GM23338 (cell line): ENCODE measurements at regions not wholly inside any gene's neighbourhood (a gene's known extent, or its start where the extent isn't known, plus 50 kb on each side); places are given as distances from the start of the nearest gene placed in this dataset.

Experiments
- CREB1 ChIP-seq: fragments of 250-450 bp; sonication (Bioruptor Pico); IDR thresholded peaks from 2 replicates; pipeline ENCODE4 v1.5.0; 2020; ENCODE audit warnings: low read depth, mild to moderate bottlenecking, moderate library complexity
- ETS1 ChIP-seq: IDR thresholded peaks from 2 replicates; pipeline ENCODE4 v1.6.1; 2016; ENCODE audit warnings: antibody characterized with exemption
- EZH2 ChIP-seq: fragments of 200-600 bp; sonication (generic); IDR thresholded peaks from one replicate; pipeline ENCODE4 v1.8.0; 2017; ENCODE audit warnings: antibody characterized with exemption, mild to moderate bottlenecking, low read depth; ENCODE audit not compliant: unreplicated experiment
- EZH2phosphoT487 ChIP-seq: fragments of 200-600 bp; sonication (generic); IDR thresholded peaks from one replicate; pipeline ENCODE4 v1.8.1; 2018; ENCODE audit warnings: antibody characterized with exemption; ENCODE audit not compliant: unreplicated experiment
- JUNB ChIP-seq: IDR thresholded peaks from one replicate; pipeline ENCODE4 v1.6.1; 2016; ENCODE audit warnings: antibody characterized with exemption; ENCODE audit not compliant: unreplicated experiment
- NANOG ChIP-seq: IDR thresholded peaks from 2 replicates; pipeline ENCODE4 v1.6.1; 2016; ENCODE audit warnings: antibody characterized with exemption, borderline replicate concordance
- POLR2AphosphoS5 ChIP-seq: IDR thresholded peaks from 2 replicates; pipeline ENCODE4 v1.6.1; 2016; ENCODE audit warnings: antibody characterized with exemption, low read depth
- STAT1 ChIP-seq: IDR thresholded peaks from one replicate; pipeline ENCODE4 v1.6.1; 2016; ENCODE audit warnings: antibody characterized with exemption; ENCODE audit not compliant: unreplicated experiment
- ZNF114 ChIP-seq: fragments of 250-450 bp; sonication (Bioruptor Pico); IDR thresholded peaks from 2 replicates; pipeline ENCODE4 v1.5.0; 2020; ENCODE audit warnings: mild to moderate bottlenecking, moderate library complexity
- ZNF331 ChIP-seq: fragments of 250-450 bp; sonication (Bioruptor Pico); IDR thresholded peaks from 2 replicates; pipeline ENCODE4 v1.5.0; 2020; ENCODE audit warnings: low read depth, mild to moderate bottlenecking, moderate library complexity
- TF ChIP-seq, protein P1 (sequence below), 2 experiments: fragments of 200-600 bp in 1 of 2; sonication (generic) in 1 of 2; conservative IDR thresholded peaks; 2 replicates each; pipeline versions ENCODE4 v1.5.1 to v1.6.1; 2016 to 2017; ENCODE audit warnings: antibody characterized with exemption in 2 of 2, low read depth in 2 of 2, mild to moderate bottlenecking in 2 of 2, moderate library complexity in 1 of 2
- TF ChIP-seq, protein P2 (sequence below): IDR thresholded peaks from one replicate; pipeline ENCODE4 v1.6.1; 2018; ENCODE audit warnings: antibody characterized with exemption; ENCODE audit not compliant: unreplicated experiment
- TF ChIP-seq, protein P3 (sequence below): fragments of 250-450 bp; sonication (Bioruptor Pico); IDR thresholded peaks from 2 replicates; pipeline ENCODE4 v1.5.0; 2020; ENCODE audit warnings: mild to moderate bottlenecking, moderate library complexity

DNA sequence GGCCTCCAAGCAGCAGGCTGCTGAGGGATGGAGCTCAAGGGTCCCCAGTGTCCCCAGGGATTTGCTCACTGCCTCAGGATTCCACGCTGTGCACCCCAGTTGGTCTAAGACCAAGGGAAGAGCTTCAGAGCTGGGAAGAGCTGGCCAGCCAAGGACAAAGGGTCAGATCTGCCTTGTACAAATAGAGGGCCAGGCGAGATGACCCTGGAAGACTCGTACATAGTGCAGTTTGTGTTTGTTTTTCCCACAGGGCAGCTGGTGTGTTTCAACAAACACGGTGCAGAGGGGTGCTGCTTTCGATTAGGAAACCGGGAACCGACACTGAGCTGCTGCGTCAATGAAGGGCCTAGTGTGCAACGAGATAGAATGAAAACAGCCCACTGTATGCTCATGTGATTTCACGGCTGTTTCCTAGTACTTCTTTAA lies 56.1 kb upstream of the TRPM1 start:
- no peak for TF ChIP-seq POLR2AphosphoS5
- TF ChIP-seq, protein P1, sequence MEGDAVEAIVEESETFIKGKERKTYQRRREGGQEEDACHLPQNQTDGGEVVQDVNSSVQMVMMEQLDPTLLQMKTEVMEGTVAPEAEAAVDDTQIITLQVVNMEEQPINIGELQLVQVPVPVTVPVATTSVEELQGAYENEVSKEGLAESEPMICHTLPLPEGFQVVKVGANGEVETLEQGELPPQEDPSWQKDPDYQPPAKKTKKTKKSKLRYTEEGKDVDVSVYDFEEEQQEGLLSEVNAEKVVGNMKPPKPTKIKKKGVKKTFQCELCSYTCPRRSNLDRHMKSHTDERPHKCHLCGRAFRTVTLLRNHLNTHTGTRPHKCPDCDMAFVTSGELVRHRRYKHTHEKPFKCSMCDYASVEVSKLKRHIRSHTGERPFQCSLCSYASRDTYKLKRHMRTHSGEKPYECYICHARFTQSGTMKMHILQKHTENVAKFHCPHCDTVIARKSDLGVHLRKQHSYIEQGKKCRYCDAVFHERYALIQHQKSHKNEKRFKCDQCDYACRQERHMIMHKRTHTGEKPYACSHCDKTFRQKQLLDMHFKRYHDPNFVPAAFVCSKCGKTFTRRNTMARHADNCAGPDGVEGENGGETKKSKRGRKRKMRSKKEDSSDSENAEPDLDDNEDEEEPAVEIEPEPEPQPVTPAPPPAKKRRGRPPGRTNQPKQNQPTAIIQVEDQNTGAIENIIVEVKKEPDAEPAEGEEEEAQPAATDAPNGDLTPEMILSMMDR (conservative IDR thresholded peaks at IDR 0.05; ENCODE audit: low read depth in 2 of 2) = no peak
- TF ChIP-seq ZNF331 (CRISPR knock-in tag) = no peak
- TF ChIP-seq JUNB = no peak
- TF ChIP-seq, protein P2, sequence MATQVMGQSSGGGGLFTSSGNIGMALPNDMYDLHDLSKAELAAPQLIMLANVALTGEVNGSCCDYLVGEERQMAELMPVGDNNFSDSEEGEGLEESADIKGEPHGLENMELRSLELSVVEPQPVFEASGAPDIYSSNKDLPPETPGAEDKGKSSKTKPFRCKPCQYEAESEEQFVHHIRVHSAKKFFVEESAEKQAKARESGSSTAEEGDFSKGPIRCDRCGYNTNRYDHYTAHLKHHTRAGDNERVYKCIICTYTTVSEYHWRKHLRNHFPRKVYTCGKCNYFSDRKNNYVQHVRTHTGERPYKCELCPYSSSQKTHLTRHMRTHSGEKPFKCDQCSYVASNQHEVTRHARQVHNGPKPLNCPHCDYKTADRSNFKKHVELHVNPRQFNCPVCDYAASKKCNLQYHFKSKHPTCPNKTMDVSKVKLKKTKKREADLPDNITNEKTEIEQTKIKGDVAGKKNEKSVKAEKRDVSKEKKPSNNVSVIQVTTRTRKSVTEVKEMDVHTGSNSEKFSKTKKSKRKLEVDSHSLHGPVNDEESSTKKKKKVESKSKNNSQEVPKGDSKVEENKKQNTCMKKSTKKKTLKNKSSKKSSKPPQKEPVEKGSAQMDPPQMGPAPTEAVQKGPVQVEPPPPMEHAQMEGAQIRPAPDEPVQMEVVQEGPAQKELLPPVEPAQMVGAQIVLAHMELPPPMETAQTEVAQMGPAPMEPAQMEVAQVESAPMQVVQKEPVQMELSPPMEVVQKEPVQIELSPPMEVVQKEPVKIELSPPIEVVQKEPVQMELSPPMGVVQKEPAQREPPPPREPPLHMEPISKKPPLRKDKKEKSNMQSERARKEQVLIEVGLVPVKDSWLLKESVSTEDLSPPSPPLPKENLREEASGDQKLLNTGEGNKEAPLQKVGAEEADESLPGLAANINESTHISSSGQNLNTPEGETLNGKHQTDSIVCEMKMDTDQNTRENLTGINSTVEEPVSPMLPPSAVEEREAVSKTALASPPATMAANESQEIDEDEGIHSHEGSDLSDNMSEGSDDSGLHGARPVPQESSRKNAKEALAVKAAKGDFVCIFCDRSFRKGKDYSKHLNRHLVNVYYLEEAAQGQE = no peak
- TF ChIP-seq EZH2 = no peak
- no peak for TF ChIP-seq EZH2phosphoT487
- no peak for TF ChIP-seq CREB1 (CRISPR knock-in tag)
- TF ChIP-seq ZNF114 (CRISPR knock-in tag) = no peak
- TF ChIP-seq ETS1 = no peak
- no peak for TF ChIP-seq STAT1
- TF ChIP-seq, protein P3, sequence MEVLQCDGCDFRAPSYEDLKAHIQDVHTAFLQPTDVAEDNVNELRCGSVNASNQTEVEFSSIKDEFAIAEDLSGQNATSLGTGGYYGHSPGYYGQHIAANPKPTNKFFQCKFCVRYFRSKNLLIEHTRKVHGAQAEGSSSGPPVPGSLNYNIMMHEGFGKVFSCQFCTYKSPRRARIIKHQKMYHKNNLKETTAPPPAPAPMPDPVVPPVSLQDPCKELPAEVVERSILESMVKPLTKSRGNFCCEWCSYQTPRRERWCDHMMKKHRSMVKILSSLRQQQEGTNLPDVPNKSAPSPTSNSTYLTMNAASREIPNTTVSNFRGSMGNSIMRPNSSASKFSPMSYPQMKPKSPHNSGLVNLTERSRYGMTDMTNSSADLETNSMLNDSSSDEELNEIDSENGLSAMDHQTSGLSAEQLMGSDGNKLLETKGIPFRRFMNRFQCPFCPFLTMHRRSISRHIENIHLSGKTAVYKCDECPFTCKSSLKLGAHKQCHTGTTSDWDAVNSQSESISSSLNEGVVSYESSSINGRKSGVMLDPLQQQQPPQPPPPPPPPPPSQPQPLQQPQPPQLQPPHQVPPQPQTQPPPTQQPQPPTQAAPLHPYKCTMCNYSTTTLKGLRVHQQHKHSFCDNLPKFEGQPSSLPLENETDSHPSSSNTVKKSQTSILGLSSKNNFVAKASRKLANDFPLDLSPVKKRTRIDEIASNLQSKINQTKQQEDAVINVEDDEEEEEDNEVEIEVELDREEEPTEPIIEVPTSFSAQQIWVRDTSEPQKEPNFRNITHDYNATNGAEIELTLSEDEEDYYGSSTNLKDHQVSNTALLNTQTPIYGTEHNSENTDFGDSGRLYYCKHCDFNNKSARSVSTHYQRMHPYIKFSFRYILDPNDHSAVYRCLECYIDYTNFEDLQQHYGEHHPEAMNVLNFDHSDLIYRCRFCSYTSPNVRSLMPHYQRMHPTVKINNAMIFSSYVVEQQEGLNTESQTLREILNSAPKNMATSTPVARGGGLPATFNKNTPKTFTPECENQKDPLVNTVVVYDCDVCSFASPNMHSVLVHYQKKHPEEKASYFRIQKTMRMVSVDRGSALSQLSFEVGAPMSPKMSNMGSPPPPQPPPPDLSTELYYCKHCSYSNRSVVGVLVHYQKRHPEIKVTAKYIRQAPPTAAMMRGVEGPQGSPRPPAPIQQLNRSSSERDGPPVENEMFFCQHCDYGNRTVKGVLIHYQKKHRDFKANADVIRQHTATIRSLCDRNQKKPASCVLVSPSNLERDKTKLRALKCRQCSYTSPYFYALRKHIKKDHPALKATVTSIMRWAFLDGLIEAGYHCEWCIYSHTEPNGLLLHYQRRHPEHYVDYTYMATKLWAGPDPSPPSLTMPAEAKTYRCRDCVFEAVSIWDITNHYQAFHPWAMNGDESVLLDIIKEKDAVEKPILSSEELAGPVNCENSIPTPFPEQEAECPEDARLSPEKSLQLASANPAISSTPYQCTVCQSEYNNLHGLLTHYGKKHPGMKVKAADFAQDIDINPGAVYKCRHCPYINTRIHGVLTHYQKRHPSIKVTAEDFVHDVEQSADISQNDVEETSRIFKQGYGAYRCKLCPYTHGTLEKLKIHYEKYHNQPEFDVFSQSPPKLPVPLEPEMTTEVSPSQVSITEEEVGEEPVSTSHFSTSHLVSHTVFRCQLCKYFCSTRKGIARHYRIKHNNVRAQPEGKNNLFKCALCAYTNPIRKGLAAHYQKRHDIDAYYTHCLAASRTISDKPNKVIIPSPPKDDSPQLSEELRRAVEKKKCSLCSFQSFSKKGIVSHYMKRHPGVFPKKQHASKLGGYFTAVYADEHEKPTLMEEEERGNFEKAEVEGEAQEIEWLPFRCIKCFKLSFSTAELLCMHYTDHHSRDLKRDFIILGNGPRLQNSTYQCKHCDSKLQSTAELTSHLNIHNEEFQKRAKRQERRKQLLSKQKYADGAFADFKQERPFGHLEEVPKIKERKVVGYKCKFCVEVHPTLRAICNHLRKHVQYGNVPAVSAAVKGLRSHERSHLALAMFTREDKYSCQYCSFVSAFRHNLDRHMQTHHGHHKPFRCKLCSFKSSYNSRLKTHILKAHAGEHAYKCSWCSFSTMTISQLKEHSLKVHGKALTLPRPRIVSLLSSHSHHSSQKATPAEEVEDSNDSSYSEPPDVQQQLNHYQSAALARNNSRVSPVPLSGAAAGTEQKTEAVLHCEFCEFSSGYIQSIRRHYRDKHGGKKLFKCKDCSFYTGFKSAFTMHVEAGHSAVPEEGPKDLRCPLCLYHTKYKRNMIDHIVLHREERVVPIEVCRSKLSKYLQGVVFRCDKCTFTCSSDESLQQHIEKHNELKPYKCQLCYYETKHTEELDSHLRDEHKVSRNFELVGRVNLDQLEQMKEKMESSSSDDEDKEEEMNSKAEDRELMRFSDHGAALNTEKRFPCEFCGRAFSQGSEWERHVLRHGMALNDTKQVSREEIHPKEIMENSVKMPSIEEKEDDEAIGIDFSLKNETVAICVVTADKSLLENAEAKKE = no peak
- TF ChIP-seq NANOG = no peak
